ENCODE measurements at regions not wholly inside any gene's neighbourhood (a gene's known extent, or its start where the extent isn't known, plus 50 kb on each side); places are given as distances from the start of the nearest gene placed in this dataset.
"Not testable (repeated sequence)": the region's sequence is repeated elsewhere in the genome, so short reads cannot be mapped to it uniquely, and the experiment has no call there.

- DNase-seq, result no peak
- H3K36me3 ChIP-seq, result no peaks in the 10 kb centered on the region
- 15 to 65% (median 29%) methylated on average over 1 of the region's 1 CpG for WGBS, 5 donors
- intact Hi-C loops (cut with DNase I; ENCODE audit: low total_unique reads), result no loop called here
- H3K9me3 ChIP-seq, result no peaks in the 10 kb centered on the region
- no peak overlapping the region for H3K4me3 ChIP-seq
- H3K27me3 ChIP-seq, result no peaks in the 10 kb centered on the region
- TF ChIP-seq POLR2AphosphoS5 (IDR thresholded peaks at IDR 0.05) (no peak), POLR2A (IDR thresholded peaks at IDR 0.05) (no peak), EP300 (IDR thresholded peaks at IDR 0.05) (no peak)
- TF ChIP-seq, protein P1, sequence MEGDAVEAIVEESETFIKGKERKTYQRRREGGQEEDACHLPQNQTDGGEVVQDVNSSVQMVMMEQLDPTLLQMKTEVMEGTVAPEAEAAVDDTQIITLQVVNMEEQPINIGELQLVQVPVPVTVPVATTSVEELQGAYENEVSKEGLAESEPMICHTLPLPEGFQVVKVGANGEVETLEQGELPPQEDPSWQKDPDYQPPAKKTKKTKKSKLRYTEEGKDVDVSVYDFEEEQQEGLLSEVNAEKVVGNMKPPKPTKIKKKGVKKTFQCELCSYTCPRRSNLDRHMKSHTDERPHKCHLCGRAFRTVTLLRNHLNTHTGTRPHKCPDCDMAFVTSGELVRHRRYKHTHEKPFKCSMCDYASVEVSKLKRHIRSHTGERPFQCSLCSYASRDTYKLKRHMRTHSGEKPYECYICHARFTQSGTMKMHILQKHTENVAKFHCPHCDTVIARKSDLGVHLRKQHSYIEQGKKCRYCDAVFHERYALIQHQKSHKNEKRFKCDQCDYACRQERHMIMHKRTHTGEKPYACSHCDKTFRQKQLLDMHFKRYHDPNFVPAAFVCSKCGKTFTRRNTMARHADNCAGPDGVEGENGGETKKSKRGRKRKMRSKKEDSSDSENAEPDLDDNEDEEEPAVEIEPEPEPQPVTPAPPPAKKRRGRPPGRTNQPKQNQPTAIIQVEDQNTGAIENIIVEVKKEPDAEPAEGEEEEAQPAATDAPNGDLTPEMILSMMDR (IDR thresholded peaks at IDR 0.05), result no peak
- H3K27ac ChIP-seq, result no peak overlapping the region
- no peaks in the 10 kb centered on the region for H3K4me1 ChIP-seq
These were observed 322.6 kb downstream of the KIF20B start for GRCh38 chr10:90023950-90024349.

DNA sequence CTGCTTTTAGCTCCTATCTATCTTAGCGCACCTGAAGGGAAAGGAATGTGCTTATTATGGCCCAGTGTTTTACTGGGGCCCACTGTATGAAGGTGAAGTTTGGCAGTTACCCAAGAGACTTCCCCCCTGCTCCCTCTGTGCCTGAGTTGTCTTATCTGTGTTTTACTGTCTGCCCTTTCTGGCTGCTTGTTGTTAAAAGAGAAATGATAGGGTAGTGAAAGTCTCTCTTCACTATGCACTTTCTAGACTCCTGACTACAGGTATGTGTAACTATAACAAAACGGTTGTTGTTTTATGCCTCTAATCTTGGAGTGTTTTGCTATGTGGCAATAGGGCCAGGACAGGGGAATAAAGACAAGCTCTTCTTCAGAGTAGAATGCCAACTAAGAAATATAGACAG lies 326.9 kb downstream of the KIF20B start:
- 71 to 90% (median 82%) methylated on average over 2 of the region's 2 CpGs for WGBS, 5 donors
- TF ChIP-seq POLR2A (IDR thresholded peaks at IDR 0.05) (no peak), POLR2AphosphoS5 (IDR thresholded peaks at IDR 0.05) (no peak), EP300 (IDR thresholded peaks at IDR 0.05) (no peak)
- TF ChIP-seq, protein P1 (IDR thresholded peaks at IDR 0.05), result no peak
- Histone ChIP-seq H3K4me3 (no peak overlapping the region), H3K27ac (no peak overlapping the region), H3K9me3 (peaks cover 0 to 7% (median 3%) of the 10 kb centered on the region in 4 donors), H3K36me3 (no peaks in the 10 kb centered on the region), H3K4me1 (no peaks in the 10 kb centered on the region), H3K27me3 (no peaks in the 10 kb centered on the region)
- DNase-seq, result no peak
- intact Hi-C loops (cut with DNase I; ENCODE audit: low total_unique reads), result no loop called here

GRCh38 chr10:90031776-90032175 lies 330.4 kb downstream of the KIF20B start:
- Histone ChIP-seq H3K9me3 (peaks cover 0 to 7% (median 3%) of the 10 kb centered on the region in 4 donors), H3K4me3 (no peak overlapping the region), H3K4me1 (no peaks in the 10 kb centered on the region), H3K27me3 (no peaks in the 10 kb centered on the region), H3K27ac (no peak overlapping the region), H3K36me3 (no peaks in the 10 kb centered on the region)
- intact Hi-C loops (cut with DNase I; ENCODE audit: low total_unique reads), result no loop called here
- DNase-seq, result no peak
- no peak for TF ChIP-seq POLR2AphosphoS5 (IDR thresholded peaks at IDR 0.05)
- TF ChIP-seq POLR2A (IDR thresholded peaks at IDR 0.05), result no peak
- TF ChIP-seq, protein P1 (IDR thresholded peaks at IDR 0.05), result no peak
- no peak for TF ChIP-seq EP300 (IDR thresholded peaks at IDR 0.05)
- 91 to 100% (median 96%) methylated on average over 1 of the region's 1 CpG for WGBS, 5 donors

GRCh38 chr10:90032519-90032918 lies 331.1 kb downstream of the KIF20B start:
- Histone ChIP-seq H3K27me3 (no peaks in the 10 kb centered on the region), H3K9me3 (peaks cover 0 to 7% (median 3%) of the 10 kb centered on the region in 4 donors), H3K36me3 (no peaks in the 10 kb centered on the region), H3K27ac (no peak overlapping the region), H3K4me3 (no peak overlapping the region), H3K4me1 (no peaks in the 10 kb centered on the region)
- TF ChIP-seq POLR2AphosphoS5 (IDR thresholded peaks at IDR 0.05), result no peak
- no peak for TF ChIP-seq EP300 (IDR thresholded peaks at IDR 0.05)
- TF ChIP-seq POLR2A (IDR thresholded peaks at IDR 0.05), result no peak
- TF ChIP-seq, protein P1 (IDR thresholded peaks at IDR 0.05), result no peak
- intact Hi-C loops (cut with DNase I; ENCODE audit: low total_unique reads), result no loop called here
- no peak for DNase-seq

GRCh38 chr10:90034862-90035261 lies 333.5 kb downstream of the KIF20B start:
- H3K4me1 ChIP-seq; H3K36me3 ChIP-seq; H3K9me3 ChIP-seq; H3K27ac ChIP-seq; DNase-seq; intact Hi-C loops (cut with DNase I; ENCODE audit: low total_unique reads); H3K4me3 ChIP-seq; H3K27me3 ChIP-seq: not testable (repeated sequence)
- 80 to 90% (median 85%) methylated on average over 5 of the region's 5 CpGs for WGBS, 5 donors
